22Rv1 (cell line): ENCODE measurements at regions not wholly inside any gene's neighbourhood (a gene's known extent, or its start where the extent isn't known, plus 50 kb on each side); places are given as distances from the start of the nearest gene placed in this dataset.

Experiments used
- H3K27ac ChIP-seq: fragments of 450-650 bp; 2 replicates; pipeline ENCODE4 v1.5.1; 2017
- CTCF ChIP-seq: fragments of 450-650 bp; IDR thresholded peaks from 2 replicates; pipeline ENCODE4 v1.5.1; 2017; ENCODE audit warnings: mild to moderate bottlenecking
- ZFX ChIP-seq: fragments of 450-650 bp; IDR thresholded peaks from 2 replicates; pipeline ENCODE4 v1.6.1; 2017; ENCODE audit warnings: antibody characterized with exemption, borderline replicate concordance

GRCh38 chr7:152495867-152496266 is 60.1 kb upstream of the KMT2C start:
- H3K27ac ChIP-seq: no peak overlapping the region
- TF ChIP-seq ZFX: no peak
- no peak for TF ChIP-seq CTCF

GRCh38 chr7:152492952-152493351 is 57.1 kb upstream of the KMT2C start:
- TF ChIP-seq ZFX: no peak
- TF ChIP-seq CTCF: no peak
- no peak overlapping the region for H3K27ac ChIP-seq

- no peak for TF ChIP-seq ZFX
- no peak for TF ChIP-seq CTCF
- H3K27ac ChIP-seq: no peak overlapping the region
Observed at GRCh38 chr7:152489044-152489443, 53.2 kb upstream of the KMT2C start.

GRCh38 chr7:152486968-152487367 is 51.2 kb upstream of the KMT2C start:
- TF ChIP-seq CTCF: no peak
- no peak for TF ChIP-seq ZFX
- H3K27ac ChIP-seq: no peak overlapping the region

- no peak for TF ChIP-seq CTCF
- no peak for TF ChIP-seq ZFX
- no peak overlapping the region for H3K27ac ChIP-seq
Observed at GRCh38 chr7:152485826-152486225, 50.0 kb upstream of the KMT2C start.
